ENCODE measurements at regions not wholly inside any gene's neighbourhood (a gene's known extent, or its start where the extent isn't known, plus 50 kb on each side); places are given as distances from the start of the nearest gene placed in this dataset.

- CTCF ChIA-PET: interaction anchor here (0.9 kb wide), 1 partner anchor 15 kb away, joined by 3 read pairs; no protein-coding TSS in a partner anchor
- Histone ChIP-seq H2AFZ (ENCODE audit: control insufficient read depth, low read depth, low read length) (no peak overlapping the region), H3K4me2 (ENCODE audit: control insufficient read depth, insufficient read depth) (no peak overlapping the region), H4K20me1 (ENCODE audit: control insufficient read depth, insufficient read depth) (no peaks in the 10 kb centered on the region), H3K4me1 (ENCODE audit: control insufficient read depth, insufficient read depth, low read length) (no peaks in the 10 kb centered on the region), H3K27me3 (replicated peaks in 1 of 2; ENCODE audit: control insufficient read depth in 2 of 2, insufficient read depth in 2 of 2, low read length in 1 of 2) (no peaks in the 10 kb centered on the region), H3K27ac (ENCODE audit: control insufficient read depth, insufficient read depth) (no peak overlapping the region), H3K79me2 (ENCODE audit: control insufficient read depth, insufficient read depth, low read length) (no peaks in the 10 kb centered on the region), H3K4me3 (no peak overlapping the region), H3K9me3 (replicated peaks; ENCODE audit: control insufficient read depth, insufficient read depth, low read length) (no peaks in the 10 kb centered on the region; the same call in 2 of the 3 replicates), H3K9ac (ENCODE audit: control insufficient read depth, insufficient read depth, low read length) (no peak overlapping the region), H3K36me3 (ENCODE audit: control insufficient read depth in 2 of 2, insufficient read depth in 2 of 2, low read length in 1 of 2) (no peaks in the 10 kb centered on the region)
- in situ Hi-C loops (cut with MboI) (no loop called here), intact Hi-C loops (cut with micrococcal nuclease; ENCODE audit: unreplicated experiment) (no loop called here)
- 28% methylated on average over 6 of the region's 6 CpGs for WGBS (ENCODE audit: insufficient coverage, insufficient replicate concordance, low lambda C conversion rate, missing lambda C conversion rate)
- TF ChIP-seq E2F4 (IDR thresholded peaks at IDR 0.05; ENCODE audit: low read depth, low read length) (no peak), ZBED1 (IDR thresholded peaks at IDR 0.05; ENCODE audit: borderline replicate concordance) (no peak), ESRRA (IDR thresholded peaks at IDR 0.05; ENCODE audit: low read length) (no peak), IRF3 (IDR thresholded peaks at IDR 0.05) (no peak), PRDM15 (CRISPR knock-in tag; IDR thresholded peaks at IDR 0.05) (no peak), NR2C2 (IDR thresholded peaks at IDR 0.05; ENCODE audit: borderline replicate concordance, control insufficient read depth, insufficient read length, low read depth) (no peak), YY1 (IDR thresholded peaks at IDR 0.05; ENCODE audit: low read depth, low read length) (no peak), USF2 (IDR thresholded peaks at IDR 0.05; ENCODE audit: borderline replicate concordance, low read depth, low read length) (no peak), KAT2A (conservative IDR thresholded peaks at IDR 0.05; ENCODE audit: control insufficient read depth, low read depth, low read length) (no peak)
- POLR2A ChIA-PET: no interaction called here
- DNase-seq (ENCODE audit: low read depth, low spot score) (no peak), FAIRE-seq (no peak), ATAC-seq (no peak)
- no TSS peak for BruUV-seq (replicated peaks)
- RAD21 ChIA-PET (ENCODE audit: unreplicated experiment): no interaction called here
- SMC1A ChIA-PET (ENCODE audit: uncharacterized antibody, unreplicated experiment): no interaction called here
Observed at GRCh38 chr10:4909118-4909517, 54.1 kb upstream of the AKR1C1 start.
